ENCODE measurements at regions not wholly inside any gene's neighbourhood (a gene's known extent, or its start where the extent isn't known, plus 50 kb on each side); places are given as distances from the start of the nearest gene placed in this dataset.

DNA sequence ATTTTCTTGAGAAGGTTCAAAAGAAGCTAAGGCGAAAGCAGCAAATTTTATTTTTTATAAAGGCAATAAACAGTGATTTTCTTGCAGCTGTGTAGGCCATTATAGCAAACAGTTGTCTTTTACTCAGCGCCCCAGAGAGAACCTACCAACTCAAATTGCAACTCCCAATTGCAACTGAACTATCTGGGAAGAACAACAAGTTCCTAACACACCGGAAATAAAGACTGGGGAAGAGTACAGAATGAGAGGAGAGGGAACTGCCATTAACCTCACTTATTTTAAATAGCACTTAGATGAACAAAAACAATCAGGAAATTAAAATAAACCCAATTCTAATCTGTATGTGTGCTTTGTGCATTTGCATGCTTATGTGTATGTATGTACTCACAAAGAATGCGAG, 171.1 kb downstream of the KCTD12 start:
- TF ChIP-seq CTCF (IDR thresholded peaks at IDR 0.05) (no peak), POLR2AphosphoS5 (IDR thresholded peaks at IDR 0.05; ENCODE audit: low read depth, low read length) (no peak), SIN3A (IDR thresholded peaks at IDR 0.05; ENCODE audit: borderline replicate concordance, insufficient read depth, low read depth, low read length) (no peak), REST (IDR thresholded peaks at IDR 0.05; ENCODE audit: insufficient read depth in 1 of 2, low read depth in 2 of 2, low read length in 1 of 2) (no peak)

All from Panc1 (cell line).